Lower leg skin (tissue), 3 donors: ENCODE measurements at regions not wholly inside any gene's neighbourhood (a gene's known extent, or its start where the extent isn't known, plus 50 kb on each side); places are given as distances from the start of the nearest gene placed in this dataset.

Experiments
- CTCF ChIP-seq, 3 donors: fragments of 450-650 bp; IDR thresholded peaks; one replicate each; pipeline ENCODE4 v1.5.1; 2016; ENCODE audit warnings: antibody characterized with exemption in 3 of 3, mild to moderate bottlenecking in 3 of 3, moderate library complexity in 2 of 3
- POLR2A ChIP-seq, 2 donors: fragments of 450-650 bp; IDR thresholded peaks; one replicate each; pipeline ENCODE4 v1.6.1; 2016 to 2017; ENCODE audit warnings: antibody characterized with exemption in 2 of 2, mild to moderate bottlenecking in 1 of 2, moderate library complexity in 1 of 2

GRCh38 chr11:26783997-26784396 is 62.1 kb upstream of the SLC5A12 start:
- TF ChIP-seq CTCF (IDR thresholded peaks at IDR 0.05) (no peak), POLR2A (IDR thresholded peaks at IDR 0.05) (no peak)
